ENCODE measurements at regions not wholly inside any gene's neighbourhood (a gene's known extent, or its start where the extent isn't known, plus 50 kb on each side); places are given as distances from the start of the nearest gene placed in this dataset.

- TF ChIP-seq, protein P1, sequence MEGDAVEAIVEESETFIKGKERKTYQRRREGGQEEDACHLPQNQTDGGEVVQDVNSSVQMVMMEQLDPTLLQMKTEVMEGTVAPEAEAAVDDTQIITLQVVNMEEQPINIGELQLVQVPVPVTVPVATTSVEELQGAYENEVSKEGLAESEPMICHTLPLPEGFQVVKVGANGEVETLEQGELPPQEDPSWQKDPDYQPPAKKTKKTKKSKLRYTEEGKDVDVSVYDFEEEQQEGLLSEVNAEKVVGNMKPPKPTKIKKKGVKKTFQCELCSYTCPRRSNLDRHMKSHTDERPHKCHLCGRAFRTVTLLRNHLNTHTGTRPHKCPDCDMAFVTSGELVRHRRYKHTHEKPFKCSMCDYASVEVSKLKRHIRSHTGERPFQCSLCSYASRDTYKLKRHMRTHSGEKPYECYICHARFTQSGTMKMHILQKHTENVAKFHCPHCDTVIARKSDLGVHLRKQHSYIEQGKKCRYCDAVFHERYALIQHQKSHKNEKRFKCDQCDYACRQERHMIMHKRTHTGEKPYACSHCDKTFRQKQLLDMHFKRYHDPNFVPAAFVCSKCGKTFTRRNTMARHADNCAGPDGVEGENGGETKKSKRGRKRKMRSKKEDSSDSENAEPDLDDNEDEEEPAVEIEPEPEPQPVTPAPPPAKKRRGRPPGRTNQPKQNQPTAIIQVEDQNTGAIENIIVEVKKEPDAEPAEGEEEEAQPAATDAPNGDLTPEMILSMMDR (IDR thresholded peaks at IDR 0.05; ENCODE audit: insufficient read depth, low read length, poor library complexity, severe bottlenecking), result no peak
- TF ChIP-seq EZH2phosphoT487 (conservative IDR thresholded peaks at IDR 0.05; ENCODE audit: low read length), result no peak
- H3K4me2 ChIP-seq (ENCODE audit: low read depth, low read length, poor library complexity, severe bottlenecking), result no peak overlapping the region
- no peaks in the 10 kb centered on the region for H3K79me2 ChIP-seq (ENCODE audit: insufficient read depth, low read length)
- H3K27ac ChIP-seq (ENCODE audit: low read depth, low read length), result no peak overlapping the region
- H3K9me3 ChIP-seq (ENCODE audit: insufficient read depth, low read length), result no peaks in the 10 kb centered on the region
- H3K9me2 ChIP-seq (replicated peaks; ENCODE audit: insufficient read depth, low read length), result no peaks in the 10 kb centered on the region
- no peaks in the 10 kb centered on the region for H3K27me3 ChIP-seq (ENCODE audit: low read length)
- H3K4me3 ChIP-seq (ENCODE audit: insufficient read depth, low read length, poor library complexity, severe bottlenecking), result no peak overlapping the region
- no peak overlapping the region for H3K9ac ChIP-seq (ENCODE audit: low read length)
- H3F3A ChIP-seq (ENCODE audit: insufficient read depth), result no peaks in the 10 kb centered on the region
- no peak overlapping the region for H2AFZ ChIP-seq (ENCODE audit: low read depth, low read length, severe bottlenecking)
- no peaks in the 10 kb centered on the region for H3K36me3 ChIP-seq (ENCODE audit: low read length)
- no peaks in the 10 kb centered on the region for H4K20me1 ChIP-seq (ENCODE audit: low read depth, low read length)
Measured at GRCh38 chr3:188948281-188948996, 223.3 kb upstream of the TPRG1 start.

- H3K79me2 ChIP-seq (ENCODE audit: insufficient read depth, low read length), result no peaks in the 10 kb centered on the region
- H3K9me2 ChIP-seq (replicated peaks; ENCODE audit: insufficient read depth, low read length), result no peaks in the 10 kb centered on the region
- H3K36me3 ChIP-seq (ENCODE audit: low read length), result no peaks in the 10 kb centered on the region
- H3K9me3 ChIP-seq (ENCODE audit: insufficient read depth, low read length), result no peaks in the 10 kb centered on the region
- H3K4me3 ChIP-seq (ENCODE audit: insufficient read depth, low read length, poor library complexity, severe bottlenecking), result no peak overlapping the region
- TF ChIP-seq, protein P1 (IDR thresholded peaks at IDR 0.05; ENCODE audit: insufficient read depth, low read length, poor library complexity, severe bottlenecking), result no peak
- TF ChIP-seq EZH2phosphoT487 (conservative IDR thresholded peaks at IDR 0.05; ENCODE audit: low read length), result no peak
- H4K20me1 ChIP-seq (ENCODE audit: low read depth, low read length), result no peaks in the 10 kb centered on the region
- H3K9ac ChIP-seq (ENCODE audit: low read length), result no peak overlapping the region
- no peak overlapping the region for H2AFZ ChIP-seq (ENCODE audit: low read depth, low read length, severe bottlenecking)
- no peak overlapping the region for H3K27ac ChIP-seq (ENCODE audit: low read depth, low read length)
- H3F3A ChIP-seq (ENCODE audit: insufficient read depth), result no peaks in the 10 kb centered on the region
- no peaks in the 10 kb centered on the region for H3K27me3 ChIP-seq (ENCODE audit: low read length)
- H3K4me2 ChIP-seq (ENCODE audit: low read depth, low read length, poor library complexity, severe bottlenecking), result no peak overlapping the region
Measured at GRCh38 chr3:188948997-188949389, 222.8 kb upstream of the TPRG1 start.

DNA sequence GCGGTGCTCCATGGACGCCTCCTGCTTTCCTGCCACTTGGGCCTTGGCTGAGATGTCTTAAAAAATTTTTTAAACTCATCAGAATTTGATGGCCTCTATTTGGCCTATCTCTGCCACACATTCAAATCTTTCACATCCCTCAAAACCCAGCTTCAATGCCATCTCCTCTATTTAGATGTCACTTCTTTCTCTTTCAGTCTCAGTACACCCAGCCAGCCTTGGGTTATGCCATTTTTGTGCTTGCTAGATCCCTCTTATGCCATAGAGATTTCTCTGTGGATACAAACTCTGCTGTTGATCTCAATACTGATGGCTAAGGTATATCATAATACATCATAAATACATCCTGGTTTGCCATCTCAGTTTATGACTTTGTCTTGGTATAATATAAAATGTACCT is 222.3 kb upstream of the TPRG1 start:
- Histone ChIP-seq H3K9me3 (ENCODE audit: insufficient read depth, low read length) (no peaks in the 10 kb centered on the region), H3K79me2 (ENCODE audit: insufficient read depth, low read length) (no peaks in the 10 kb centered on the region), H3K9me2 (replicated peaks; ENCODE audit: insufficient read depth, low read length) (no peaks in the 10 kb centered on the region), H3K4me2 (ENCODE audit: low read depth, low read length, poor library complexity, severe bottlenecking) (no peak overlapping the region), H3K27ac (ENCODE audit: low read depth, low read length) (no peak overlapping the region), H4K20me1 (ENCODE audit: low read depth, low read length) (no peaks in the 10 kb centered on the region), H3K27me3 (ENCODE audit: low read length) (no peaks in the 10 kb centered on the region), H3F3A (ENCODE audit: insufficient read depth) (no peaks in the 10 kb centered on the region), H2AFZ (ENCODE audit: low read depth, low read length, severe bottlenecking) (no peak overlapping the region), H3K4me3 (ENCODE audit: insufficient read depth, low read length, poor library complexity, severe bottlenecking) (no peak overlapping the region), H3K9ac (ENCODE audit: low read length) (no peak overlapping the region), H3K36me3 (ENCODE audit: low read length) (no peaks in the 10 kb centered on the region)
- TF ChIP-seq EZH2phosphoT487 (conservative IDR thresholded peaks at IDR 0.05; ENCODE audit: low read length), result no peak
- TF ChIP-seq, protein P1 (IDR thresholded peaks at IDR 0.05; ENCODE audit: insufficient read depth, low read length, poor library complexity, severe bottlenecking), result no peak
